ENCODE measurements at regions not wholly inside any gene's neighbourhood (a gene's known extent, or its start where the extent isn't known, plus 50 kb on each side); places are given as distances from the start of the nearest gene placed in this dataset.

GRCh38 chr5:27571681-27572080, 533.3 kb upstream of the CDH9 start:
- TF ChIP-seq, protein P1, sequence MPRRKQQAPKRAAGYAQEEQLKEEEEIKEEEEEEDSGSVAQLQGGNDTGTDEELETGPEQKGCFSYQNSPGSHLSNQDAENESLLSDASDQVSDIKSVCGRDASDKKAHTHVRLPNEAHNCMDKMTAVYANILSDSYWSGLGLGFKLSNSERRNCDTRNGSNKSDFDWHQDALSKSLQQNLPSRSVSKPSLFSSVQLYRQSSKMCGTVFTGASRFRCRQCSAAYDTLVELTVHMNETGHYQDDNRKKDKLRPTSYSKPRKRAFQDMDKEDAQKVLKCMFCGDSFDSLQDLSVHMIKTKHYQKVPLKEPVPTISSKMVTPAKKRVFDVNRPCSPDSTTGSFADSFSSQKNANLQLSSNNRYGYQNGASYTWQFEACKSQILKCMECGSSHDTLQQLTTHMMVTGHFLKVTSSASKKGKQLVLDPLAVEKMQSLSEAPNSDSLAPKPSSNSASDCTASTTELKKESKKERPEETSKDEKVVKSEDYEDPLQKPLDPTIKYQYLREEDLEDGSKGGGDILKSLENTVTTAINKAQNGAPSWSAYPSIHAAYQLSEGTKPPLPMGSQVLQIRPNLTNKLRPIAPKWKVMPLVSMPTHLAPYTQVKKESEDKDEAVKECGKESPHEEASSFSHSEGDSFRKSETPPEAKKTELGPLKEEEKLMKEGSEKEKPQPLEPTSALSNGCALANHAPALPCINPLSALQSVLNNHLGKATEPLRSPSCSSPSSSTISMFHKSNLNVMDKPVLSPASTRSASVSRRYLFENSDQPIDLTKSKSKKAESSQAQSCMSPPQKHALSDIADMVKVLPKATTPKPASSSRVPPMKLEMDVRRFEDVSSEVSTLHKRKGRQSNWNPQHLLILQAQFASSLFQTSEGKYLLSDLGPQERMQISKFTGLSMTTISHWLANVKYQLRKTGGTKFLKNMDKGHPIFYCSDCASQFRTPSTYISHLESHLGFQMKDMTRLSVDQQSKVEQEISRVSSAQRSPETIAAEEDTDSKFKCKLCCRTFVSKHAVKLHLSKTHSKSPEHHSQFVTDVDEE (CRISPR knock-in tag; IDR thresholded peaks at IDR 0.05) = no peak
- TF ChIP-seq ZFP3 (CRISPR knock-in tag; IDR thresholded peaks at IDR 0.05) (no peak), ISL1 (CRISPR knock-in tag; IDR thresholded peaks at IDR 0.05) (no peak), BACH2 (CRISPR knock-in tag; IDR thresholded peaks at IDR 0.05; ENCODE audit: borderline replicate concordance) (no peak), ZFP30 (CRISPR knock-in tag; IDR thresholded peaks at IDR 0.05) (no peak), RARB (CRISPR knock-in tag; IDR thresholded peaks at IDR 0.05) (no peak), POU6F1 (CRISPR knock-in tag; IDR thresholded peaks at IDR 0.05; ENCODE audit: borderline replicate concordance, low read depth) (no peak), CREB5 (CRISPR knock-in tag; IDR thresholded peaks at IDR 0.05; ENCODE audit: low read depth) (no peak), TCF4 (CRISPR knock-in tag; IDR thresholded peaks at IDR 0.05; ENCODE audit: borderline replicate concordance) (no peak)
- TF ChIP-seq, protein P2, sequence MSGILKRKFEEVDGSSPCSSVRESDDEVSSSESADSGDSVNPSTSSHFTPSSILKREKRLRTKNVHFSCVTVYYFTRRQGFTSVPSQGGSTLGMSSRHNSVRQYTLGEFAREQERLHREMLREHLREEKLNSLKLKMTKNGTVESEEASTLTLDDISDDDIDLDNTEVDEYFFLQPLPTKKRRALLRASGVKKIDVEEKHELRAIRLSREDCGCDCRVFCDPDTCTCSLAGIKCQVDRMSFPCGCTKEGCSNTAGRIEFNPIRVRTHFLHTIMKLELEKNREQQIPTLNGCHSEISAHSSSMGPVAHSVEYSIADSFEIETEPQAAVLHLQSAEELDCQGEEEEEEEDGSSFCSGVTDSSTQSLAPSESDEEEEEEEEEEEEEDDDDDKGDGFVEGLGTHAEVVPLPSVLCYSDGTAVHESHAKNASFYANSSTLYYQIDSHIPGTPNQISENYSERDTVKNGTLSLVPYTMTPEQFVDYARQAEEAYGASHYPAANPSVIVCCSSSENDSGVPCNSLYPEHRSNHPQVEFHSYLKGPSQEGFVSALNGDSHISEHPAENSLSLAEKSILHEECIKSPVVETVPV (CRISPR knock-in tag; IDR thresholded peaks at IDR 0.05) = no peak

All from SK-N-SH treated with all-trans-retinoic acid at 6 μM for 48 hours (cell line).